ENCODE measurements at regions not wholly inside any gene's neighbourhood (a gene's known extent, or its start where the extent isn't known, plus 50 kb on each side); places are given as distances from the start of the nearest gene placed in this dataset.

GRCh38 chr1:72942008-72942407, 659.7 kb upstream of the NEGR1 start:
- no peak for TF ChIP-seq EZH2phosphoT487 (IDR thresholded peaks at IDR 0.05; ENCODE audit: insufficient read depth, low read depth)
- no peak for TF ChIP-seq EZH2 (IDR thresholded peaks at IDR 0.05; ENCODE audit: insufficient read depth, poor library complexity, severe bottlenecking)
